Amniotic epithelial cell (primary cell): ENCODE measurements at regions not wholly inside any gene's neighbourhood (a gene's known extent, or its start where the extent isn't known, plus 50 kb on each side); places are given as distances from the start of the nearest gene placed in this dataset.
"Not testable (repeated sequence)": the region's sequence is repeated elsewhere in the genome, so short reads cannot be mapped to it uniquely, and the experiment has no call there.

Experiments used
- DNase-seq: peaks from one replicate; pipeline ENCODE4 v3.0.0-alpha.2; 2010; ENCODE audit warnings: low read depth

- peak; percentile 93 for DNase-seq
Observed at GRCh38 chr11:13135385-13136271, 126.5 kb downstream of the RASSF10 start.

- no peak for DNase-seq
Observed at GRCh38 chr11:13136272-13136596, 127.1 kb downstream of the RASSF10 start.

- peak; percentile 22 for DNase-seq
Observed at GRCh38 chr11:13137844-13138301, 128.8 kb downstream of the RASSF10 start.

- DNase-seq, result not testable (repeated sequence)
Observed at GRCh38 chr11:13139085-13139484, 130.0 kb downstream of the RASSF10 start.

- peak; percentile 44 for DNase-seq
Observed at GRCh38 chr11:13140028-13140870, 131.1 kb downstream of the RASSF10 start.

- DNase-seq, result no peak
Observed at GRCh38 chr11:13140873-13141655, 131.9 kb downstream of the RASSF10 start.

- no peak for DNase-seq
Observed at GRCh38 chr11:13141731-13142709, 132.9 kb downstream of the RASSF10 start.

- DNase-seq, result no peak
Observed at GRCh38 chr11:13143486-13144297, 133.9 kb upstream of the BMAL1 start.

GRCh38 chr11:13145461-13145860, 132.1 kb upstream of the BMAL1 start:
- DNase-seq, result no peak

GRCh38 chr11:13149991-13150390, 127.6 kb upstream of the BMAL1 start:
- DNase-seq, result no peak

GRCh38 chr11:13150487-13150886, 127.1 kb upstream of the BMAL1 start:
- no peak for DNase-seq

- DNase-seq, result no peak
Observed at GRCh38 chr11:13152264-13152663, 125.3 kb upstream of the BMAL1 start.

GRCh38 chr11:13152736-13153541, 124.7 kb upstream of the BMAL1 start:
- peak; percentile 30 for DNase-seq

GRCh38 chr11:13154374-13154773, 123.2 kb upstream of the BMAL1 start:
- not testable (repeated sequence) for DNase-seq

- no peak for DNase-seq
Observed at GRCh38 chr11:13160346-13160745, 117.2 kb upstream of the BMAL1 start.

GRCh38 chr11:13160806-13161205, 116.8 kb upstream of the BMAL1 start:
- no peak for DNase-seq

- no peak for DNase-seq
Observed at GRCh38 chr11:13163158-13163557, 114.4 kb upstream of the BMAL1 start.

- peak; percentile 77 for DNase-seq
Observed at GRCh38 chr11:13166036-13166435, 111.6 kb upstream of the BMAL1 start.

GRCh38 chr11:13168271-13168670, 109.3 kb upstream of the BMAL1 start:
- DNase-seq, result no peak
